Activated naive CD4-positive, alpha-beta T cell (primary cell): ENCODE measurements at regions not wholly inside any gene's neighbourhood (a gene's known extent, or its start where the extent isn't known, plus 50 kb on each side); places are given as distances from the start of the nearest gene placed in this dataset.

Experiments used
- DNase-seq, 4 experiments: peaks; one replicate each; lab custom pipeline; 2025; lab: John Stamatoyannopoulos, UW

DNA sequence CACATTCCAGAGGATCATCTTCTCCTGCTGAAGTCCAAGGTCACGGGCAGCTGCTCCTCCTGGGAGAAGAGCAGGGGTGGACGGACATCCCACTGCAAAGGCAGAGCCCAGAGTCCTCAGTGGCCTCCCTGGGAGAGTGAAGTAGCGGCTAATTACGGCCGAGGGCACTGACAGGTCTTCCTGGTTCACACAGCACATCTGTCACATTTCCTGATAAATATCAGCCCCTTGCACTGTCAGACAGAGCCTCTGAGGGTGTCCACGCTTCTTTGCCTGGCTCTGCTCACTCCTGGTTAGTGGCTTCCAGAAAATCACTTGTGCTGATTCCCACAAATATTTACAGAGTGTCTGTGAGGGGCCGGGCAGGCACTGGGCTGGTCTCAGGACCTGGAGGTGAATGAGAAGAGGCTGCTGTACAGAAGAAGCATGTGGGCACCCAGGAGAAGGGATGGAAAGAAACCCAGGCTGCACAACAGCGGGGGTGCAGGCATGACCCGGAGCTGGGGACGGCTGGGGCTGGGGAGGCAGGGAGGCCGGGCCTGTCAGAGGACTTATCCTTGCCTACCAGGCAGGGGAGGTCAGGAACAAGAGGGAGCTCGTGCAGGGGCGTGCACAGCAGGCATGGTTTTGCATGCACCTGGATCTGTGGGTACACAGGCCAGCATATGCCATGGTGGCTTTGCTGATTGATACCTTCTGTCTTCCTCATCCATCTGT is 258.2 kb upstream of the TNRC6C start:
- no peak for DNase-seq

GRCh38 chr17:77701996-77702395 is 256.5 kb upstream of the TNRC6C start:
- DNase-seq: no peak

- no peak for DNase-seq
Observed at GRCh38 chr17:77704048-77704815, 254.3 kb upstream of the TNRC6C start.

DNA sequence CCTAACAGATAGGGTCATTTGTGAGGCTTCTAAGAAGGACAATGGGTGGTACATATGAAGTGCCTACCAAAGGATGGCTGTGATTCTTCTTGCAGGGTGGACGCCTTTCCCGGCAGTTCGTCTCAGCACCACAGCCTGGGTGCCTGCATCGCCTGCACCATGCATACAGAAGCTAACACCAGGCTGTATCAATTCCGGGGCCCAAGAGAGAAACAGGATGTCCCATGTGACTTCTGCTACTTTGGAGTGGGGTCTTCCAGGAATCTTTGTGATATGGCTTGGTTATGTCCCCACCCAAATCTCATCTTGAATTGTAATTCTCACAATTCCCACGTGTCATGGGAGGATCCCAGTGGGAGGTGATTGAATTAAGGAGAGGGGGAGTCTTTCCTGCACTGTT is 251.6 kb upstream of the TNRC6C start:
- no peak for DNase-seq

- DNase-seq: no peak
Observed at GRCh38 chr17:77707546-77707945, 251.0 kb upstream of the TNRC6C start.

- no peak for DNase-seq
Observed at GRCh38 chr17:77708049-77708448, 250.5 kb upstream of the TNRC6C start.

DNA sequence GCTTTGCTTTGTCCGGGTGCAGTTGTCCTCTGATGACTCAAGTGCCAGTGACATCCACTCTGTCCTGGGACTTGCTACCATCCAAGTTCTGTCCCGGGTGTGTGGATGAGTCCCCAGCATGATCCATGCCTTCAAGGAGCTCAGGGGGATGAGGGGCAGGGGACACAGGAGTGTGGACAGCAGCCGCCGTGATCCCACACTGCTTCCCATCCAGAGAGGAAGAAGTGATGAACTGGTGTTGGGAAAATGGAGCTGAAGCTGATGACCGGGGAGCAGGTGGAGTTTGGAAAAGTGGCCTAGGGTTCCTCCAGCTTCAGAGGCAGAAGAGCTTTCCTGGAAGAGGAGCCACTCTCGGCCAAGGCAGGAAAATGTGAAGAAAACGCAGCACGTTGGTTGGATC is 249.6 kb upstream of the TNRC6C start:
- no peak for DNase-seq

DNA sequence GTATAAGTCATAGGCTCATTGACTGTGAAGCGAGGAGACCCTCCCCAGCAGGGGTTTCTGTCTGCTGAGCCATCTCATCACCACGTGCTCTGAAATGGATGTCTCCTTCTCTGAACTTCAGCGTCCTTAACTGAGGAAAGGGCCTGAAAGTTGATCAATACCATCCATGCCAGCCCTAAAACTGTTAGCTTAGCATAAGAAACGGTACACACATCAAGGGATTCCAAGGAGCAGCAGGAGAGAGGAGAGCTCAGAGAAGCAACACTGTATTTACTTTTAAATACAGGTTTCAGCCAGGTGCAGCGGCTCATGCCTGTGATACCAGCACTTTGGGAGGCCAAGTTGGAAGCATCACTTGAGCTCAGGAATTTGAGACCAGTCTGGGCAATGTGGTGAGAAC is 248.9 kb upstream of the TNRC6C start:
- no peak for DNase-seq

- DNase-seq: no peak
Observed at GRCh38 chr17:77712578-77712977, 245.9 kb upstream of the TNRC6C start.

GRCh38 chr17:77716289-77716926 is 242.1 kb upstream of the TNRC6C start:
- DNase-seq: no peak

- DNase-seq: no peak
Observed at GRCh38 chr17:77717941-77718668, 240.4 kb upstream of the TNRC6C start.

DNA sequence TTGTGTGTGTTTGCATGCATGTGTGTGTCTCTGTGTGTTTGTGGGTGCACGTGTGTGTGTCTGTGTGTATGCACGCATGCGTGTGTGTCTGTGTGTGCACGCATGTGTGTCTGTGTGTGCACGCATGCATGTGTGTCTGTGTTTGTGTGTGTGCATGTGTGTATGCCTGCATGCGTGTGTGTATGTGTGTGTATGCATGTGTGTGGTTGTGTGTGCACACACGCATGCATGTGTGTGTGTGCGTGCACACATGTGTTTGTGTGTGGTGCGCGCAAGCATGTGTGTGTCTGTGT is 239.9 kb upstream of the TNRC6C start:
- no peak for DNase-seq

DNA sequence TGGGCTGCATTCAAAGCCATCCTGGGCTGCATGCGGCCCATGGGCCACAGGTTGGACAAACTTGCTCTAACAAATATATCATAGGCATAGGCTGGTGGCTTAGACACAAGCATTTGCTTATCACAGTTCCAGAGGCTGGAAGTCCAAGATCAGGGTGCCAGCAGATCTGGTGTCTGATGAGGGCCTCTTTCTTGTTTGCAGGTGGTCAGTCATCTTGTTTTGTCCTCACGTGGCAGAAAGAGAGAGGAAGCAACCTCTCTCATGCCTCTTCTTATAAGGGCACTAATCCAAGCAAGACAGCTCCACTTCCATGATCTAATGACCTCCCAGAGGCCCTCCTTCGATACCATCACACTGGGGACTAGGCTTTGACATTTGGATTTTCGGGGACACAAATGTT is 238.7 kb upstream of the TNRC6C start:
- no peak for DNase-seq

DNA sequence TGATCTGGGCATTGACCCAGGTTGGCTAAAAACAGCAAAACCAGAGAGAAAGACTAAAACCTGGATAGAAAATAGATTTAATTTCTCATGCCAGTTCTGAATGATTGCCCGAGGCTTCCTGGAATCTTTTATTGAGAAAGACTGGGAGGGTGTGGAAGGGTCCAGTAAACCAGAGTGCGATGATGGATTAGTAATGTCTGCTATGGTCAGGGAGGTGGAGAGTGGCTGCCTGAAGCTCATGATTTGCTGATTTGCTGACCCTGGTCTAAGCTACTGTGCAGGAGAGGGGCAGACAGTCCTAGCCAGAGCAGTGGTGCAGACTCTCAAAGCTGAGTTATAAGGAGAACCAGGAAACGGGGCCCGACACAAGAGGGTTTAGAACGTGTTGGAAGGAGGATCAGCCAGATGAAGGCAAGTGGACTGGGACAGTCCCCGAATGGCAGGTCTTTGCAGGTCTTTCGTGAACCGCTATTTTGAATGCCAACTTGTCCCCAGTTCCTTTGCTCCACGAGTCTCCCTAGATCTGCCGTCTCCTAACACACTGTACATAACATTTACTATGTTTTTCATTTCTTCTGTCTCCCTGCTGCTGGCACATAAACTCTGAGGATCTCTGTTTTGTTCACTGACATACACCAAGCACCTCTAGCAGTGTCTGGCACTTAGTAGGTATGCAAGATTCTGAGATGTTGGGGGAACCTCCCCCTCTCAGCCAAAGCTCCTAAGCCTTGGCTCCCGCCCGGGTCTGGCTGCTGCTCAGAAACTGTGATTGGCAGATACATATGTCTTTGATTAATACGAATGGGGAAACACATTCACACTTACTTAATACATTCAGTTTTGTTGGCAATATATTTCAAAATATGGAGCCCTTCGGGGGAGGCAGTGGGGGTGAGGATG is 237.3 kb upstream of the TNRC6C start:
- no peak for DNase-seq

DNA sequence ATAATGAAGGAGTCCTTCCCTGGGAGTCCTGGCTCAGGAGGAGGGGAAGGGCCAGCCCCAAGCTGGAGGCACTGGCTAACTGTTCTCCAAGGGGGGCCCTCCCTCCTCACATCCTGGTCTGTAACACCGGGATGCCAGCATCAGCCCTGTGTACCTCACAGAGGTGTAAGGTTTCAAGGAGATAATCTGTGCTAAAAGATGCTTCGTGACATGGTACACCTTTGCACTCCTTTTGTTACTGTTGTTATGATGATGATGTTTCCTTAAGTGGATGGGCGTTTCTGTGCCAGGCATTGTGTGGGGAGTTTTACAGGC is 236.7 kb upstream of the TNRC6C start:
- DNase-seq: no peak

GRCh38 chr17:77722366-77722765 is 236.1 kb upstream of the TNRC6C start:
- DNase-seq: no peak

DNA sequence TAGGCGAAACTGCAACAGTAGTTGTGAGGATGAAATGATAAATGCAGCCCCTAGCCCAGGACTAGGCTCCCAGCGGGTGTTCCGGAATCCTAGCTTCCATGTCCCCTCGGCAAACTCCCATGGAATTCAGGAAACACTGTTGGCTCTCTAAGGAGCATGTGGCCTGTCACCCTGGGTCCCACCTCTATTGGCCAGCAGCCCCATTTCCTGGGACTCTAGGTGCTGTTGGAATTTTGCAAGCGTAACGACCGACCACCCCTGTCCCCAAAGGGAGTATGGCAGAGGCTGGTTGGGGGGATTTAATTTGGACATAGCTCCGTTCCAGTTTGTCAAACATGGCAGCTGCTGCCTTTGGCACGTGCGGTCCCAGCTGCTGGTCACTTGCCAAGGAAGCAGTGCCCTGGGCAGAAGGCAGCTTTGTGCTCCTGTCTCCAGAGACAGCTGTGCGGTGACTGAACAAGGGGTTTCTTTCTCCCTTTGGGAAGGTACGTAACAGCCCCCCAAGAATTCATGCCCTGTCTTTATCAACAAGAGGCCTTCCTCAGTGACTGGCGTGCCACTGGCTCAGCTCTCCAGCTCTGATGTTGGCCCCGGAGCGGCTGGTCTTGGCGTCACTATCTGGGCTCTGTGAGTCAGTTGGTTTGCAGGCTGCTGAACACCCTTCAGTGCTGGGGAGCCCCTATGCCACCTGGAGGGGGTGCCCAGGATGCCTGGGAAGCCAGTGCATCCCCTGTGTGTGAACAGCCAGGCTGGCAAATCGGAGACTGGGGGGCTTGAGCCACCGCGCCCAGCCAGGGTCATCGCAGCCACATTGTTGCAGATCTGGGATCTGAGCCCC is 235.2 kb upstream of the TNRC6C start:
- no peak for DNase-seq

- DNase-seq: no peak
Observed at GRCh38 chr17:77723909-77724875, 234.3 kb upstream of the TNRC6C start.

GRCh38 chr17:77724876-77725615 is 233.5 kb upstream of the TNRC6C start:
- no peak for DNase-seq
